GM23248 (cell line): ENCODE measurements at regions not wholly inside any gene's neighbourhood (a gene's known extent, or its start where the extent isn't known, plus 50 kb on each side); places are given as distances from the start of the nearest gene placed in this dataset.

Experiments
- DNase-seq: peaks from one replicate; pipeline ENCODE4 v3.0.0-alpha.2; 2015
- H2AFZ ChIP-seq: fragments of 200-600 bp; sonication (generic); 2 replicates; pipeline ENCODE4 v1.6.1; 2016; ENCODE audit warnings: antibody characterized with exemption
- H3F3A ChIP-seq: fragments of 200-600 bp; sonication (generic); 2 replicates; pipeline ENCODE4 v1.6.1; 2016; ENCODE audit warnings: mild to moderate bottlenecking, antibody characterized with exemption, mixed run types; ENCODE audit not compliant: insufficient read depth
- H3K27ac ChIP-seq: fragments of 200-600 bp; sonication (generic); 2 replicates; pipeline ENCODE4 v1.5.1; 2016; ENCODE audit warnings: mild to moderate bottlenecking
- H3K27me3 ChIP-seq: fragments of 200-600 bp; sonication (generic); replicated peaks from 2 replicates; pipeline ENCODE4 v1.6.1; 2016; ENCODE audit warnings: mild to moderate bottlenecking; ENCODE audit not compliant: insufficient read depth
- H3K36me3 ChIP-seq: fragments of 200-600 bp; sonication (generic); 2 replicates; pipeline ENCODE4 v1.6.1; 2016; ENCODE audit warnings: low read depth, mild to moderate bottlenecking
- H3K4me1 ChIP-seq: fragments of 200-600 bp; sonication (generic); 2 replicates; pipeline ENCODE4 v1.6.1; 2016; ENCODE audit warnings: mild to moderate bottlenecking; ENCODE audit not compliant: insufficient read depth
- H3K4me2 ChIP-seq: fragments of 200-600 bp; sonication (generic); one replicate; pipeline ENCODE4 v1.6.1; 2016; ENCODE audit warnings: mild to moderate bottlenecking; ENCODE audit not compliant: unreplicated experiment
- H3K4me3 ChIP-seq: fragments of 200-600 bp; sonication (generic); 2 replicates; pipeline ENCODE4 v1.5.1; 2016; ENCODE audit warnings: mild to moderate bottlenecking
- H3K79me2 ChIP-seq: fragments of 200-600 bp; sonication (generic); 2 replicates; pipeline ENCODE4 v1.6.1; 2016; ENCODE audit warnings: mild to moderate bottlenecking; ENCODE audit not compliant: insufficient read depth
- H3K9ac ChIP-seq: fragments of 200-600 bp; sonication (generic); 2 replicates; pipeline ENCODE4 v1.6.1; 2016; ENCODE audit warnings: mild to moderate bottlenecking
- H3K9me2 ChIP-seq: fragments of 200-600 bp; sonication (generic); 2 replicates; pipeline ENCODE4 v1.6.1; 2016; ENCODE audit warnings: mixed run types, mild to moderate bottlenecking, moderate library complexity; ENCODE audit not compliant: insufficient read depth
- H3K9me3 ChIP-seq: fragments of 200-600 bp; sonication (generic); one replicate; pipeline ENCODE4 v1.6.1; 2017; ENCODE audit warnings: low read depth
- H4K20me1 ChIP-seq: fragments of 200-600 bp; sonication (generic); 2 replicates; pipeline ENCODE4 v1.6.0; 2016; ENCODE audit not compliant: insufficient read depth
- EZH2 ChIP-seq: fragments of 200-600 bp; sonication (generic); IDR thresholded peaks from 2 replicates; pipeline ENCODE4 v1.6.1; 2018; ENCODE audit warnings: antibody characterized with exemption, mild to moderate bottlenecking; ENCODE audit not compliant: insufficient read depth, poor library complexity, severe bottlenecking
- EZH2phosphoT487 ChIP-seq: fragments of 200-600 bp; sonication (generic); IDR thresholded peaks from 2 replicates; pipeline ENCODE4 v1.6.1; 2018; ENCODE audit warnings: antibody characterized with exemption, moderate library complexity, mild to moderate bottlenecking, low read depth; ENCODE audit not compliant: insufficient read depth
- WGBS, 2 experiments: methylation state at CpG; one replicate each; pipeline ENCODE4 v1.1.6; 2015 to 2017; ENCODE audit warnings: low lambda C conversion rate in 2 of 2, low coverage in 1 of 2; ENCODE audit errors: missing lambda C conversion rate in 2 of 2; 5-methylcytosine and 5-hydroxymethylcytosine counted together
- in situ Hi-C: fragments of 300-500 bp; cut with MboI; formaldehyde crosslinking; loops from 2 replicates; pipeline ENCODE4 v1.15.0; 2020

DNA sequence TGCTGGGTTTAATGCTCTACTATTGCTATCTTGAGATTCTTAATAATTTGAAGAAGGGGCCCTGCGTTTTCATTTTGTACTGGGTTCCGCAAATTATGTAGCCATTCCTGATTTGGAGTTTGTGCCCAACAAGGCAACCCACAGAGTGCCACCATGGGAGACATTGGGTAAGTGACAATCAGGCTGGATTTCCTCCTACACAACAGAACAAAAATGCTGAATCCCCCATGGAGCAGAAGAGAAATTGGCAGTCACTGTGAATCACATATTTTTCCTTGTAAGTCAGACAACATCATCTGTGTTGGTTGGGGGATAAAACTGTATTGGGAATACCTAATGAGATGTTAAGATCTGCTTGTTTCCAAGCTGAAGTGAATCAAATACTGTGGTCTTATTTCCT is 80.9 kb downstream of the CNGA2 start:
- Histone ChIP-seq H3K79me2 (no peaks in the 10 kb centered on the region), H3K4me3 (no peak overlapping the region), H3K36me3 (no peaks in the 10 kb centered on the region), H3K9me2 (no peaks in the 10 kb centered on the region), H3K9me3 (no peaks in the 10 kb centered on the region), H2AFZ (no peak overlapping the region), H3K27ac (no peak overlapping the region), H3K4me1 (peaks cover 17% of the 10 kb centered on the region; the same call in 1 of the 2 replicates), H3K4me2 (peak overlapping the region; percentile 12), H3K9ac (no peak overlapping the region), H3F3A (peaks cover 6% of the 10 kb centered on the region; the same call in 1 of the 2 replicates), H4K20me1 (no peaks in the 10 kb centered on the region), H3K27me3 (no peaks in the 10 kb centered on the region)
- TF ChIP-seq EZH2 (no peak), EZH2phosphoT487 (no peak)
- in situ Hi-C loops, result no loop called here
- 54 to 57% methylated on average over 2 of the region's 2 CpGs for WGBS, 2 experiments
- peak; percentile 61 for DNase-seq

DNA sequence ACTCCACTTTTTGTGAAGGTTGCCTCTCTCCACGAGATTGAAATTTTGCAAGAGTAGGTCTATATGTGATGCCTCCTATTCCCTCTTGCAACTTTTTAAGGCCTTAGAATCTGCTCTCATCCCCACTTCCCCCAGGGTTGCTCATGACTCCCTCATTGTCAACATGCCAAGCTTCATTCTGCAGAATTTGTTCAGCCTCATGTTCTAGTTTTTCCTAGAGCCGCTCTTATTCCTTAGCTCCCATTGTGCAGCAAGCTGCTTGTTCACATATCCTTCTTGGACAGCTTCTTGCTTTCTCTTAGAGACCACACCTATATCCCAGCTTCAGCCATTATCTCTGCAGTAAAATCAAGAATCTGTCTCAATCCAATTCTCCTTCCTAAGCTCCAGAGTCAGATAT is 82.4 kb downstream of the CNGA2 start:
- Histone ChIP-seq H4K20me1 (no peaks in the 10 kb centered on the region), H3K9me3 (no peaks in the 10 kb centered on the region), H3K4me1 (peaks cover 17% of the 10 kb centered on the region; the same call in 1 of the 2 replicates), H3K4me3 (no peak overlapping the region), H3K9me2 (no peaks in the 10 kb centered on the region), H2AFZ (no peak overlapping the region), H3K36me3 (no peaks in the 10 kb centered on the region), H3K27me3 (no peaks in the 10 kb centered on the region), H3K4me2 (no peak overlapping the region), H3K79me2 (no peaks in the 10 kb centered on the region), H3K9ac (no peak overlapping the region), H3F3A (peaks cover 6% of the 10 kb centered on the region; the same call in 1 of the 2 replicates), H3K27ac (no peak overlapping the region)
- DNase-seq, result peak; percentile 48
- TF ChIP-seq EZH2phosphoT487 (no peak), EZH2 (no peak)
- WGBS, 2 experiments, result 0 to 3% methylated on average over 2 of the region's 2 CpGs
- in situ Hi-C loops, result no loop called here

GRCh38 chrX:151818828-151819227 is 84.3 kb downstream of the CNGA2 start:
- H3K4me1 ChIP-seq, result peaks cover 17% of the 10 kb centered on the region; the same call in 1 of the 2 replicates
- no peak for DNase-seq
- peaks cover 6% of the 10 kb centered on the region; the same call in 1 of the 2 replicates for H3F3A ChIP-seq
- no peaks in the 10 kb centered on the region for H3K36me3 ChIP-seq
- 46 to 75% methylated on average over 2 of the region's 2 CpGs for WGBS, 2 experiments
- no peaks in the 10 kb centered on the region for H3K27me3 ChIP-seq
- no peak for TF ChIP-seq EZH2phosphoT487
- TF ChIP-seq EZH2, result no peak
- no peak overlapping the region for H3K27ac ChIP-seq
- H3K9ac ChIP-seq, result no peak overlapping the region
- no peaks in the 10 kb centered on the region for H3K79me2 ChIP-seq
- no peak overlapping the region for H3K4me2 ChIP-seq
- in situ Hi-C loops, result no loop called here
- no peak overlapping the region for H3K4me3 ChIP-seq
- no peaks in the 10 kb centered on the region for H3K9me3 ChIP-seq
- H2AFZ ChIP-seq, result no peak overlapping the region
- no peaks in the 10 kb centered on the region for H3K9me2 ChIP-seq
- no peaks in the 10 kb centered on the region for H4K20me1 ChIP-seq

DNA sequence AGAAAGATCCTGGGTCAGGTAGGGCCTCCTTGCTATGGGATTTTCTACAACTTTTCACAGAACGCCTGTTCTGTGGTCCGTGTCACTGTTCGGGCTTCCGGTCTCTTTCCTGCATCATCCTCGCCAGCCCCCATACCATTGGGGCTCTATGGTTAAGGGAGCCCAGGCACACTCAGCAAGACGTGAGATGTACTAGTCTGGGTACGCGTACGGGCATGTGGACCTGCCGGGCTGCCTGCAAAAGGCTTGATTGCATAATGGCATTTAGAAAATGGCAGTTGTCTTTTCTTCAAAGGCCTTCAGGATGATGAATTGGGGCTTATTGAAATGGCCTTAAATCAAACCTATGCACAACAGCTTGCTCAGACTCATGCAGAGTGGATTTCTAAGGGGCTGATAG is 86.7 kb downstream of the CNGA2 start:
- H3K4me1 ChIP-seq, result peaks cover 16% of the 10 kb centered on the region
- H4K20me1 ChIP-seq, result no peaks in the 10 kb centered on the region
- TF ChIP-seq EZH2phosphoT487 (no peak), EZH2 (no peak)
- H2AFZ ChIP-seq, result no peak overlapping the region
- in situ Hi-C loops, result no loop called here
- no peak overlapping the region for H3K9ac ChIP-seq
- H3K27me3 ChIP-seq, result no peaks in the 10 kb centered on the region
- H3K79me2 ChIP-seq, result no peaks in the 10 kb centered on the region
- H3K9me2 ChIP-seq, result no peaks in the 10 kb centered on the region
- H3F3A ChIP-seq, result peaks cover 14% of the 10 kb centered on the region; the same call in 1 of the 2 replicates
- H3K9me3 ChIP-seq, result no peaks in the 10 kb centered on the region
- 89 to 91% methylated on average over 10 of the region's 10 CpGs for WGBS, 2 experiments
- H3K4me3 ChIP-seq, result no peak overlapping the region
- no peak for DNase-seq
- H3K27ac ChIP-seq, result no peak overlapping the region
- no peaks in the 10 kb centered on the region for H3K36me3 ChIP-seq
- no peak overlapping the region for H3K4me2 ChIP-seq

GRCh38 chrX:151825007-151825406 is 87.7 kb upstream of the MAGEA4 start:
- peaks cover 26% of the 10 kb centered on the region for H3K4me1 ChIP-seq
- no peaks in the 10 kb centered on the region for H3K36me3 ChIP-seq
- H2AFZ ChIP-seq, result 0 out of 2 replicates have a peak overlapping the region, but pooled peaks have one; percentile 56
- H3K79me2 ChIP-seq, result no peaks in the 10 kb centered on the region
- H3K27me3 ChIP-seq, result no peaks in the 10 kb centered on the region
- H3K27ac ChIP-seq, result no peak overlapping the region
- no peak overlapping the region for H3K4me3 ChIP-seq
- H3K9ac ChIP-seq, result no peak overlapping the region
- H3K4me2 ChIP-seq, result no peak overlapping the region
- peaks cover 8% of the 10 kb centered on the region; the same call in 1 of the 2 replicates for H3F3A ChIP-seq
- H3K9me3 ChIP-seq, result no peaks in the 10 kb centered on the region
- H4K20me1 ChIP-seq, result no peaks in the 10 kb centered on the region
- TF ChIP-seq EZH2phosphoT487 (no peak), EZH2 (no peak)
- no peak for DNase-seq
- in situ Hi-C loops, result no loop called here
- WGBS, 2 experiments, result 41 to 52% methylated on average over 3 of the region's 3 CpGs
- no peaks in the 10 kb centered on the region for H3K9me2 ChIP-seq
